WTC11 (cell line): ENCODE measurements at regions not wholly inside any gene's neighbourhood (a gene's known extent, or its start where the extent isn't known, plus 50 kb on each side); places are given as distances from the start of the nearest gene placed in this dataset.

Experiments
- ETV6 ChIP-seq: sonication (generic); formaldehyde crosslinking; IDR thresholded peaks from 2 replicates; pipeline ENCODE4 v1.8.1; 2022; ENCODE audit warnings: mild to moderate bottlenecking, missing genetic modification reagents
- OVOL2 ChIP-seq: fragments of 250-450 bp; sonication (Bioruptor Pico); IDR thresholded peaks from 2 replicates; pipeline ENCODE4 v1.9.0; 2021; ENCODE audit warnings: mild to moderate bottlenecking, borderline replicate concordance
- SP1 ChIP-seq: sonication (generic); formaldehyde crosslinking; conservative IDR thresholded peaks from 2 replicates; pipeline ENCODE4 v1.8.1; 2022; ENCODE audit warnings: missing genetic modification reagents
- TF ChIP-seq, protein P1 (sequence below): fragments of 200-600 bp; IDR thresholded peaks from 2 replicates; pipeline ENCODE4 v1.8.0; 2022; ENCODE audit warnings: antibody characterized with exemption
- TF ChIP-seq, protein P2 (sequence below): sonication (generic); formaldehyde crosslinking; IDR thresholded peaks from 2 replicates; pipeline ENCODE4 v1.8.0; 2022; ENCODE audit warnings: mild to moderate bottlenecking, missing genetic modification reagents
- TF ChIP-seq, protein P3 (sequence below): sonication (generic); formaldehyde crosslinking; IDR thresholded peaks from 2 replicates; pipeline ENCODE4 v1.8.1; 2023; ENCODE audit warnings: mild to moderate bottlenecking, missing genetic modification reagents
- TF ChIP-seq, protein P4 (sequence below): sonication (generic); formaldehyde crosslinking; IDR thresholded peaks from 2 replicates; pipeline ENCODE4 v1.8.0; 2023; ENCODE audit warnings: missing genetic modification reagents

DNA sequence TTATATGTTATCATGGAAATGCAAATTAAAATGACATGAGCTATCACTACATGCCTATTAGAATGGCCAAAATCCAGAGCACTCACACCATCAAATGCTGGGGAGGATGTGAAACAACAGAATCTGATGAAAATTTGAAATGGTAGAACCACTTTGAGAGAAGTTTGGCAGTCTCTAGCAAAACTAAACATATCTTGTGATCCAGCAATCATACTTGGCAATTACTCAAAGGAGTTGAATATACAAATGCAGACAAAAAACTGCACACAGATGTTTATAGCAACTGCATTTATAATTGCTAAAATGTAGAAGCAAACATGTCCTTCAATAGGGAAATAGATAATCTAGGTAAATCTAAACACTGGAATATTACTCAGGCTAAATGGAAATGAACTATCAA, 1164.9 kb downstream of the DNAJB9 start:
- TF ChIP-seq OVOL2 (CRISPR knock-in tag) (no peak), ETV6 (CRISPR knock-in tag) (no peak), SP1 (no peak)
- TF ChIP-seq, protein P1, sequence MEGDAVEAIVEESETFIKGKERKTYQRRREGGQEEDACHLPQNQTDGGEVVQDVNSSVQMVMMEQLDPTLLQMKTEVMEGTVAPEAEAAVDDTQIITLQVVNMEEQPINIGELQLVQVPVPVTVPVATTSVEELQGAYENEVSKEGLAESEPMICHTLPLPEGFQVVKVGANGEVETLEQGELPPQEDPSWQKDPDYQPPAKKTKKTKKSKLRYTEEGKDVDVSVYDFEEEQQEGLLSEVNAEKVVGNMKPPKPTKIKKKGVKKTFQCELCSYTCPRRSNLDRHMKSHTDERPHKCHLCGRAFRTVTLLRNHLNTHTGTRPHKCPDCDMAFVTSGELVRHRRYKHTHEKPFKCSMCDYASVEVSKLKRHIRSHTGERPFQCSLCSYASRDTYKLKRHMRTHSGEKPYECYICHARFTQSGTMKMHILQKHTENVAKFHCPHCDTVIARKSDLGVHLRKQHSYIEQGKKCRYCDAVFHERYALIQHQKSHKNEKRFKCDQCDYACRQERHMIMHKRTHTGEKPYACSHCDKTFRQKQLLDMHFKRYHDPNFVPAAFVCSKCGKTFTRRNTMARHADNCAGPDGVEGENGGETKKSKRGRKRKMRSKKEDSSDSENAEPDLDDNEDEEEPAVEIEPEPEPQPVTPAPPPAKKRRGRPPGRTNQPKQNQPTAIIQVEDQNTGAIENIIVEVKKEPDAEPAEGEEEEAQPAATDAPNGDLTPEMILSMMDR, result no peak
- TF ChIP-seq, protein P2, sequence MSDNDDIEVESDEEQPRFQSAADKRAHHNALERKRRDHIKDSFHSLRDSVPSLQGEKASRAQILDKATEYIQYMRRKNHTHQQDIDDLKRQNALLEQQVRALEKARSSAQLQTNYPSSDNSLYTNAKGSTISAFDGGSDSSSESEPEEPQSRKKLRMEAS (CRISPR knock-in tag), result no peak
- TF ChIP-seq, protein P3, sequence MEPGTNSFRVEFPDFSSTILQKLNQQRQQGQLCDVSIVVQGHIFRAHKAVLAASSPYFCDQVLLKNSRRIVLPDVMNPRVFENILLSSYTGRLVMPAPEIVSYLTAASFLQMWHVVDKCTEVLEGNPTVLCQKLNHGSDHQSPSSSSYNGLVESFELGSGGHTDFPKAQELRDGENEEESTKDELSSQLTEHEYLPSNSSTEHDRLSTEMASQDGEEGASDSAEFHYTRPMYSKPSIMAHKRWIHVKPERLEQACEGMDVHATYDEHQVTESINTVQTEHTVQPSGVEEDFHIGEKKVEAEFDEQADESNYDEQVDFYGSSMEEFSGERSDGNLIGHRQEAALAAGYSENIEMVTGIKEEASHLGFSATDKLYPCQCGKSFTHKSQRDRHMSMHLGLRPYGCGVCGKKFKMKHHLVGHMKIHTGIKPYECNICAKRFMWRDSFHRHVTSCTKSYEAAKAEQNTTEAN, result no peak
- TF ChIP-seq, protein P4, sequence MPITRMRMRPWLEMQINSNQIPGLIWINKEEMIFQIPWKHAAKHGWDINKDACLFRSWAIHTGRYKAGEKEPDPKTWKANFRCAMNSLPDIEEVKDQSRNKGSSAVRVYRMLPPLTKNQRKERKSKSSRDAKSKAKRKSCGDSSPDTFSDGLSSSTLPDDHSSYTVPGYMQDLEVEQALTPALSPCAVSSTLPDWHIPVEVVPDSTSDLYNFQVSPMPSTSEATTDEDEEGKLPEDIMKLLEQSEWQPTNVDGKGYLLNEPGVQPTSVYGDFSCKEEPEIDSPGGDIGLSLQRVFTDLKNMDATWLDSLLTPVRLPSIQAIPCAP (CRISPR knock-in tag), result no peak
